ENCODE measurements at regions not wholly inside any gene's neighbourhood (a gene's known extent, or its start where the extent isn't known, plus 50 kb on each side); places are given as distances from the start of the nearest gene placed in this dataset.

GRCh38 chr4:152259866-152260265 lies 276.0 kb downstream of the FBXW7 start:
- Histone ChIP-seq H3K27me3 (ENCODE audit: insufficient read depth, poor library complexity, severe bottlenecking) (no peaks in the 10 kb centered on the region), H3K4me3 (ENCODE audit: severe bottlenecking) (no peak overlapping the region), H3K9me3 (ENCODE audit: severe bottlenecking) (peaks cover 7% of the 10 kb centered on the region), H3K4me1 (ENCODE audit: insufficient read depth, poor library complexity, severe bottlenecking) (peaks cover 52% of the 10 kb centered on the region), H3K36me3 (ENCODE audit: low read depth) (no peaks in the 10 kb centered on the region), H3K27ac (ENCODE audit: poor library complexity, severe bottlenecking) (peak overlapping the region; percentile 99)
- ATAC-seq (ENCODE audit: low read depth) (peak; percentile 84), DNase-seq (ENCODE audit: low spot score) (no peak)
- TF ChIP-seq, protein P1, sequence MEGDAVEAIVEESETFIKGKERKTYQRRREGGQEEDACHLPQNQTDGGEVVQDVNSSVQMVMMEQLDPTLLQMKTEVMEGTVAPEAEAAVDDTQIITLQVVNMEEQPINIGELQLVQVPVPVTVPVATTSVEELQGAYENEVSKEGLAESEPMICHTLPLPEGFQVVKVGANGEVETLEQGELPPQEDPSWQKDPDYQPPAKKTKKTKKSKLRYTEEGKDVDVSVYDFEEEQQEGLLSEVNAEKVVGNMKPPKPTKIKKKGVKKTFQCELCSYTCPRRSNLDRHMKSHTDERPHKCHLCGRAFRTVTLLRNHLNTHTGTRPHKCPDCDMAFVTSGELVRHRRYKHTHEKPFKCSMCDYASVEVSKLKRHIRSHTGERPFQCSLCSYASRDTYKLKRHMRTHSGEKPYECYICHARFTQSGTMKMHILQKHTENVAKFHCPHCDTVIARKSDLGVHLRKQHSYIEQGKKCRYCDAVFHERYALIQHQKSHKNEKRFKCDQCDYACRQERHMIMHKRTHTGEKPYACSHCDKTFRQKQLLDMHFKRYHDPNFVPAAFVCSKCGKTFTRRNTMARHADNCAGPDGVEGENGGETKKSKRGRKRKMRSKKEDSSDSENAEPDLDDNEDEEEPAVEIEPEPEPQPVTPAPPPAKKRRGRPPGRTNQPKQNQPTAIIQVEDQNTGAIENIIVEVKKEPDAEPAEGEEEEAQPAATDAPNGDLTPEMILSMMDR (IDR thresholded peaks at IDR 0.05; ENCODE audit: poor library complexity, severe bottlenecking), result no peak

DNA sequence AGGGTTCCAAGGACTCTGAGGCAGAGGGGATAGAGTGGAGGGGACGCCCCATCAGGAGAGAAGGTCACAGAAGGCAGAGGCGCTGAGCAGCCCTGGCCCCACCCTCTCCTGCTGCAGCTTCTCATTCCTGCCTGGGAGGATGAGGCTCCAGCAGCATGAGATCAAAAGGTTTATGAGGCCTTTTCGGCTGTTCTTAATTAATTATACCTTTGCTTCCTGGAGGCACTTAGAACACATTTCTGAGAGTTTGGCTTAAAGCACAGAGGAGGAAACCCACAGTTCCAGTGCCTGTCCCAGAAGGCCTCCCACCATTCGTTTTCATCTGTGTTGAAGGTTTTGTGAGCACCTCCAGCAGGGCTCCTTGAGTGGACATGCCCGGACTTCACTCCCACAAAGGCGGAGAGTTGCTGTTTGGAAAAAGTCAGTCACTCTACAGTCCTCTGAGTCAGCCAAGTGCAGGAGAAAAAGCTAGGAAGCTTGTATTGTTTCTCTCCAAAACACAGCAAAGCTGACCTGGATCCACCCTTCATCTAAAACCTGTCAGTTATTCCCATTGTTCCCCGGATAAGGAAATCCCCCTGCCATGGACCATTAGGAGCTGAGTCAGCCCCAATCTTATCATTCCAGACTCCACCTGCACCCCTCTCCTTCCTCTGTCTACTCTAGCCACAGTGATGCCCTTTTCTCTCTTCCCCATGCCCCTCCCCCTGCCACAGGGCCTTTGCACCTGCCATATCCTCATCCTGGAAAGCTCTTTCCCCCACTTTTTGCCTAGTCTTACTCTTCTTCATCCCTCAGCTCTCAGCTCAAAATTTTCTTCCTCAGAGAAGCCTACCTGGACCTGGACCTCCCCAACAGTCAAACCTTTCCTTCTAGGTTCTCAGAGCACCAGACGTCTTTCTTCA lies 276.8 kb downstream of the FBXW7 start:
- peaks cover 44% of the 10 kb centered on the region for H3K4me1 ChIP-seq (ENCODE audit: insufficient read depth, poor library complexity, severe bottlenecking)
- ATAC-seq (ENCODE audit: low read depth) (peak; percentile 82), DNase-seq (ENCODE audit: low spot score) (no peak)
- H3K36me3 ChIP-seq (ENCODE audit: low read depth), result no peaks in the 10 kb centered on the region
- H3K9me3 ChIP-seq (ENCODE audit: severe bottlenecking), result peaks cover 7% of the 10 kb centered on the region
- H3K4me3 ChIP-seq (ENCODE audit: severe bottlenecking), result no peak overlapping the region
- no peaks in the 10 kb centered on the region for H3K27me3 ChIP-seq (ENCODE audit: insufficient read depth, poor library complexity, severe bottlenecking)
- TF ChIP-seq, protein P1 (IDR thresholded peaks at IDR 0.05; ENCODE audit: poor library complexity, severe bottlenecking), result no peak
- H3K27ac ChIP-seq (ENCODE audit: poor library complexity, severe bottlenecking), result peak overlapping the region; percentile 99

- H3K4me1 ChIP-seq (ENCODE audit: insufficient read depth, poor library complexity, severe bottlenecking), result peaks cover 44% of the 10 kb centered on the region
These were observed 277.5 kb downstream of the FBXW7 start for GRCh38 chr4:152258391-152258790.

DNA sequence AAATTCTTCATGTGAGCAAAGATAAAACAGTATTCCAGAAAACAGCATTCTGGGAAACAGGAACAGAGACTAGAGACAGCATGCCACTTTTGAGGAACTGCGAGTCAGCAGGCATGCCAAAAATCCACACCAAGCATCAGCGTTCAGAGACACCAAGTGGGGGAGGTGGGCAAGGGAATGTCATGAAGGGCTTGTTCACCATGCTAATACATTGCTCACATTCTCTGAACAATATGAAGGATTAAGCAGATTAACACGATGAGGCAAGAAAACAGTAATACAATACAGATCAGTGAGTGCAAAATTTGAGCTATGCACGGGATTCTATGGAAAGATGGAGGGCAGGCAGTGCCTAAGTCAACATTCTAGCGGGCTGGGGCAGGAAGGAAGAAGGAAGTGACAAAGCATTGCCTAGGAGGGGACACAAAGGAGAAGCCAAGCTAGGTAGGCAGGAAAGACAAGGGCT lies 278.3 kb downstream of the FBXW7 start:
- peak; percentile 9; the same call in 1 of the 3 replicates for ATAC-seq (ENCODE audit: low read depth)
- Histone ChIP-seq H3K4me1 (ENCODE audit: insufficient read depth, poor library complexity, severe bottlenecking) (peaks cover 44% of the 10 kb centered on the region), H3K36me3 (ENCODE audit: low read depth) (no peaks in the 10 kb centered on the region), H3K27me3 (ENCODE audit: insufficient read depth, poor library complexity, severe bottlenecking) (no peaks in the 10 kb centered on the region), H3K9me3 (ENCODE audit: severe bottlenecking) (peaks cover 7% of the 10 kb centered on the region), H3K27ac (ENCODE audit: poor library complexity, severe bottlenecking) (peak overlapping the region; percentile 99), H3K4me3 (ENCODE audit: severe bottlenecking) (no peak overlapping the region)
- TF ChIP-seq, protein P1 (IDR thresholded peaks at IDR 0.05; ENCODE audit: poor library complexity, severe bottlenecking), result no peak
- no peak for DNase-seq (ENCODE audit: low spot score)

More at GRCh38 chr4:152258391-152258790, 277.5 kb downstream of the FBXW7 start:
- peak overlapping the region; percentile 99 for H3K27ac ChIP-seq (ENCODE audit: poor library complexity, severe bottlenecking)
- no peaks in the 10 kb centered on the region for H3K36me3 ChIP-seq (ENCODE audit: low read depth)
- no peaks in the 10 kb centered on the region for H3K27me3 ChIP-seq (ENCODE audit: insufficient read depth, poor library complexity, severe bottlenecking)
- TF ChIP-seq, protein P1 (IDR thresholded peaks at IDR 0.05; ENCODE audit: poor library complexity, severe bottlenecking), result no peak
- H3K9me3 ChIP-seq (ENCODE audit: severe bottlenecking), result peaks cover 7% of the 10 kb centered on the region
- no peak for DNase-seq (ENCODE audit: low spot score)
- no peak overlapping the region for H3K4me3 ChIP-seq (ENCODE audit: severe bottlenecking)
- ATAC-seq (ENCODE audit: low read depth), result no peak

GRCh38 chr4:152256996-152257395 lies 278.9 kb downstream of the FBXW7 start:
- DNase-seq (ENCODE audit: low spot score) (no peak), ATAC-seq (ENCODE audit: low read depth) (no peak)
- peaks cover 44% of the 10 kb centered on the region for H3K4me1 ChIP-seq (ENCODE audit: insufficient read depth, poor library complexity, severe bottlenecking)
- peak overlapping the region; percentile 99 for H3K27ac ChIP-seq (ENCODE audit: poor library complexity, severe bottlenecking)
- H3K27me3 ChIP-seq (ENCODE audit: insufficient read depth, poor library complexity, severe bottlenecking), result no peaks in the 10 kb centered on the region
- H3K36me3 ChIP-seq (ENCODE audit: low read depth), result no peaks in the 10 kb centered on the region
- TF ChIP-seq, protein P1 (IDR thresholded peaks at IDR 0.05; ENCODE audit: poor library complexity, severe bottlenecking), result no peak
- no peak overlapping the region for H3K4me3 ChIP-seq (ENCODE audit: severe bottlenecking)
- H3K9me3 ChIP-seq (ENCODE audit: severe bottlenecking), result peaks cover 7% of the 10 kb centered on the region
